Vagina (tissue), 2 donors: ENCODE measurements at regions not wholly inside any gene's neighbourhood (a gene's known extent, or its start where the extent isn't known, plus 50 kb on each side); places are given as distances from the start of the nearest gene placed in this dataset.

Experiments
- CTCF ChIP-seq, 3 experiments: fragments of 450-650 bp in 2 of 3; fragments of 200-600 bp in 1 of 3; sonication (generic) in 1 of 3; IDR thresholded peaks; one replicate each; pipeline ENCODE4 v1.5.1; 2017 to 2019; ENCODE audit warnings: antibody characterized with exemption in 3 of 3, mild to moderate bottlenecking in 2 of 3, moderate library complexity in 2 of 3
- POLR2A ChIP-seq, 2 donors: fragments of 450-650 bp; IDR thresholded peaks; one replicate each; pipeline ENCODE4 v1.6.1; 2017; ENCODE audit warnings: antibody characterized with exemption in 2 of 2, mild to moderate bottlenecking in 2 of 2, moderate library complexity in 2 of 2
- POLR2AphosphoS5 ChIP-seq, 2 donors: sonication (generic); formaldehyde crosslinking; IDR thresholded peaks; one replicate each; pipeline ENCODE4 v1.9.0; 2017; ENCODE audit warnings: antibody characterized with exemption in 2 of 2, mild to moderate bottlenecking in 2 of 2, low read depth in 1 of 2; ENCODE audit not compliant: insufficient read depth in 1 of 2

GRCh38 chr15:31953478-31953877, 76.8 kb upstream of the CHRNA7 start:
- TF ChIP-seq CTCF (IDR thresholded peaks at IDR 0.05) (no peak), POLR2A (IDR thresholded peaks at IDR 0.05) (no peak), POLR2AphosphoS5 (IDR thresholded peaks at IDR 0.05; ENCODE audit: insufficient read depth in 1 of 2, low read depth in 1 of 2) (no peak)
